HEK293T (cell line): ENCODE measurements at regions not wholly inside any gene's neighbourhood (a gene's known extent, or its start where the extent isn't known, plus 50 kb on each side); places are given as distances from the start of the nearest gene placed in this dataset.
A peak's percentile ranks its signal among the peaks of the same experiment; 100 is the strongest.

Source experiments
- CTCF ChIA-PET: fragments of 350-600 bp; formaldehyde crosslinking; extraction: SDS; loops from one replicate; lab custom pipeline; 2021; ENCODE audit warnings: antibody characterized with exemption, inconsistent platforms; lab: Yijun Ruan, JAX
- POLR2A ChIA-PET: fragments of 350-600 bp; formaldehyde crosslinking; extraction: SDS; loops from one replicate; lab custom pipeline; 2020; ENCODE audit warnings: antibody characterized with exemption, inconsistent platforms; lab: Yijun Ruan, JAX
- DNase-seq: peaks from one replicate; pipeline ENCODE4 v3.0.0; 2012; ENCODE audit warnings: mixed read lengths; ENCODE audit errors: extremely low spot score
- ARNT ChIP-seq: fragments of 450-650 bp; IDR thresholded peaks from 2 replicates; pipeline ENCODE4 v1.6.1; 2017; ENCODE audit warnings: mild to moderate bottlenecking
- BHLHE40 ChIP-seq: fragments of 450-650 bp; IDR thresholded peaks from 2 replicates; pipeline ENCODE4 v1.6.1; 2016; ENCODE audit warnings: mild to moderate bottlenecking, moderate library complexity, borderline replicate concordance
- CTBP1 ChIP-seq: fragments of 450-650 bp; IDR thresholded peaks from 2 replicates; pipeline ENCODE4 v1.6.1; 2016; ENCODE audit warnings: borderline replicate concordance
- ELF4 ChIP-seq: fragments of 450-650 bp; IDR thresholded peaks from 2 replicates; pipeline ENCODE4 v1.6.1; 2017; ENCODE audit warnings: antibody characterized with exemption
- FOXA1 ChIP-seq: fragments of 450-650 bp; IDR thresholded peaks from 2 replicates; pipeline ENCODE4 v1.6.1; 2016; ENCODE audit warnings: mild to moderate bottlenecking
- FOXK2 ChIP-seq: fragments of 450-650 bp; IDR thresholded peaks from 2 replicates; pipeline ENCODE4 v1.6.1; 2016; ENCODE audit warnings: mild to moderate bottlenecking
- FOXM1 ChIP-seq: fragments of 450-650 bp; IDR thresholded peaks from 2 replicates; pipeline ENCODE4 v1.6.1; 2017; ENCODE audit warnings: mild to moderate bottlenecking, borderline replicate concordance
- HDGF ChIP-seq: fragments of 450-650 bp; IDR thresholded peaks from 2 replicates; pipeline ENCODE4 v1.6.1; 2017; ENCODE audit warnings: antibody characterized with exemption, borderline replicate concordance
- L3MBTL2 ChIP-seq: fragments of 450-650 bp; conservative IDR thresholded peaks from 2 replicates; pipeline ENCODE4 v1.6.1; 2016; ENCODE audit warnings: mild to moderate bottlenecking
- LEF1 ChIP-seq: fragments of 450-650 bp; IDR thresholded peaks from 2 replicates; pipeline ENCODE4 v1.6.1; 2017; ENCODE audit warnings: mild to moderate bottlenecking, borderline replicate concordance
- NFRKB ChIP-seq: fragments of 450-650 bp; IDR thresholded peaks from 2 replicates; pipeline ENCODE4 v1.6.1; 2016; ENCODE audit warnings: mild to moderate bottlenecking, moderate library complexity
- SP1 ChIP-seq: fragments of 450-650 bp; IDR thresholded peaks from 2 replicates; pipeline ENCODE4 v1.6.1; 2017
- SUZ12 ChIP-seq: fragments of 450-650 bp; IDR thresholded peaks from 2 replicates; pipeline ENCODE4 v1.6.1; 2016; ENCODE audit warnings: mild to moderate bottlenecking
- TARDBP ChIP-seq: fragments of 450-650 bp; IDR thresholded peaks from 2 replicates; pipeline ENCODE4 v1.6.1; 2016
- ZNF384 ChIP-seq: fragments of 450-650 bp; IDR thresholded peaks from 2 replicates; pipeline ENCODE4 v1.6.1; 2016
- TF ChIP-seq, protein P1 (sequence below): fragments of 450-650 bp; IDR thresholded peaks from 2 replicates; pipeline ENCODE4 v1.6.1; 2016

GRCh38 chr11:32226480-32226879 is 135.6 kb downstream of the RCN1 start:
- no peak for TF ChIP-seq ARNT
- TF ChIP-seq L3MBTL2, result no peak
- no peak for TF ChIP-seq BHLHE40
- TF ChIP-seq FOXM1, result no peak
- TF ChIP-seq ELF4, result no peak
- POLR2A ChIA-PET, result no interaction called here
- DNase-seq, result no peak
- CTCF ChIA-PET, result no interaction called here

- POLR2A ChIA-PET, result no interaction called here
- TF ChIP-seq ZNF384 (no peak), BHLHE40 (no peak), HDGF (no peak), TARDBP (no peak), NFRKB (no peak), ARNT (no peak), SUZ12 (no peak), LEF1 (no peak), L3MBTL2 (no peak), CTBP1 (no peak), ELF4 (no peak)
- CTCF ChIA-PET, result no interaction called here
- no peak for DNase-seq
These were observed 138.8 kb downstream of the RCN1 start for GRCh38 chr11:32229576-32230240.

DNA sequence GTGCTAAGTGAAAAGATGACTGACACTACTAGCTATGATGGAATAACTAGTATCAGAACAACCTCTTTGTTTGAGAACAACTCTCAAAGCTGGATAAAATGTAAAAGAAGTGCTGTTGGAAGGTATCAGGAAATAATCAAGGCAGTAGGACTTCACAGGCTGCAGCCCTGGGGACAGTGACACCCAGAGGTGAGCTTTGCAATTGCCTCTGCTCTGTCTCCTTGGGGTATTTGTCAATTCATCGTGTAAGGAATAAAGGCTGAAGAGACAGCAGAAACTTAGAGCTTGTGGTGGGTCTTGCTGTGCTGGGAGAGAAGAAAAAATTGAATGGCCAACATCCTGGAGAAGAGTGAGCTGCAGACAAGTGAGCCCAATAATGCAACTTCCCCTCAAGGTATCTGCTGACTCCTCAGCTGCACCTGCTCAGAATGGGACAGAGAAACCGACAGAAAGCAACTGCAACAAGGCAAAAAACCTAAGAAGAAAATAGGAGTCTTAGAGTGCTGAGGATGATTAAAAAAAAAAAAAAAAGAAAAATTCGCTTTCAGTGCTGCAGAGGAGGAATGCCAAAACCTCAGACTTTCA is 141.1 kb downstream of the RCN1 start:
- POLR2A ChIA-PET, result no interaction called here

GRCh38 chr11:32232516-32232915 is 141.6 kb downstream of the RCN1 start:
- ChIA-PET CTCF (interaction anchor here (0.6 to 1.5 kb wide), 8 partner anchors 9 to 137 kb away, joined by 3 to 7 read pairs (median 4); no protein-coding TSS in a partner anchor), POLR2A (no interaction called here)
- no peak for DNase-seq
- no peak for TF ChIP-seq LEF1
- no peak for TF ChIP-seq FOXK2
- TF ChIP-seq ZNF384, result no peak
- no peak for TF ChIP-seq BHLHE40
- TF ChIP-seq, protein P1, sequence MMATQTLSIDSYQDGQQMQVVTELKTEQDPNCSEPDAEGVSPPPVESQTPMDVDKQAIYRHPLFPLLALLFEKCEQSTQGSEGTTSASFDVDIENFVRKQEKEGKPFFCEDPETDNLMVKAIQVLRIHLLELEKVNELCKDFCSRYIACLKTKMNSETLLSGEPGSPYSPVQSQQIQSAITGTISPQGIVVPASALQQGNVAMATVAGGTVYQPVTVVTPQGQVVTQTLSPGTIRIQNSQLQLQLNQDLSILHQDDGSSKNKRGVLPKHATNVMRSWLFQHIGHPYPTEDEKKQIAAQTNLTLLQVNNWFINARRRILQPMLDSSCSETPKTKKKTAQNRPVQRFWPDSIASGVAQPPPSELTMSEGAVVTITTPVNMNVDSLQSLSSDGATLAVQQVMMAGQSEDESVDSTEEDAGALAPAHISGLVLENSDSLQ, result no peak
- TF ChIP-seq ELF4, result no peak
- no peak for TF ChIP-seq FOXA1
- TF ChIP-seq CTBP1, result no peak
- TF ChIP-seq NFRKB, result no peak
- TF ChIP-seq TARDBP, result no peak
- no peak for TF ChIP-seq HDGF
- no peak for TF ChIP-seq FOXM1
- TF ChIP-seq SP1, result no peak
- TF ChIP-seq ARNT, result no peak
- no peak for TF ChIP-seq SUZ12
- TF ChIP-seq L3MBTL2, result no peak

More for the DNA sequence above, 141.1 kb downstream of the RCN1 start:
- TF ChIP-seq ELF4, result no peak
- no peak for TF ChIP-seq ARNT
- TF ChIP-seq CTBP1, result no peak
- TF ChIP-seq SP1, result no peak
- no peak for TF ChIP-seq FOXK2
- no peak for TF ChIP-seq HDGF
- no peak for TF ChIP-seq TARDBP
- no peak for TF ChIP-seq ZNF384
- no peak for TF ChIP-seq L3MBTL2
- TF ChIP-seq LEF1, result no peak
- TF ChIP-seq, protein P1, result no peak
- no peak for TF ChIP-seq FOXA1
- TF ChIP-seq BHLHE40, result no peak
- peak; percentile 66 for DNase-seq
- CTCF ChIA-PET, result interaction anchor here (0.6 to 1.5 kb wide), 9 partner anchors 9 to 137 kb away, joined by 3 to 7 read pairs (median 4); no protein-coding TSS in a partner anchor

GRCh38 chr11:32233276-32233675 is 142.4 kb downstream of the RCN1 start:
- DNase-seq, result no peak
- TF ChIP-seq ELF4, result no peak
- TF ChIP-seq TARDBP, result no peak
- TF ChIP-seq FOXK2, result no peak
- CTCF ChIA-PET, result interaction anchor here (1.5 kb wide), 1 partner anchor 11 kb away, joined by 6 read pairs; no protein-coding TSS in a partner anchor
- POLR2A ChIA-PET, result no interaction called here

GRCh38 chr11:32233928-32234327 is 143.1 kb downstream of the RCN1 start:
- ChIA-PET CTCF (no interaction called here), POLR2A (no interaction called here)

More at GRCh38 chr11:32233928-32234327, 143.1 kb downstream of the RCN1 start:
- no peak for DNase-seq
- no peak for TF ChIP-seq TARDBP
- TF ChIP-seq, protein P1, result no peak
- TF ChIP-seq NFRKB, result no peak
- TF ChIP-seq FOXM1, result no peak
- TF ChIP-seq CTBP1, result no peak
- no peak for TF ChIP-seq SUZ12
- TF ChIP-seq FOXA1, result no peak
- no peak for TF ChIP-seq ZNF384
- TF ChIP-seq LEF1, result no peak
- TF ChIP-seq FOXK2, result no peak
- TF ChIP-seq BHLHE40, result no peak
